K562 (cell line): ENCODE measurements at regions not wholly inside any gene's neighbourhood (a gene's known extent, or its start where the extent isn't known, plus 50 kb on each side); places are given as distances from the start of the nearest gene placed in this dataset.

Source experiments
- ATF3 ChIP-seq, 2 experiments: fragments of 450-650 bp in 1 of 2; sonication (generic) in 1 of 2; formaldehyde crosslinking in 1 of 2; IDR thresholded peaks in 1 of 2; conservative IDR thresholded peaks in 1 of 2; 2 replicates each; pipeline versions ENCODE4 v1.6.1 to v1.8.1; 2016 to 2023; ENCODE audit warnings: mild to moderate bottlenecking in 2 of 2, moderate library complexity in 2 of 2, inconsistent platforms in 1 of 2, missing genetic modification reagents in 1 of 2
- CTCF ChIP-seq, 3 experiments: IDR thresholded peaks in 2 of 3; conservative IDR thresholded peaks in 1 of 3; 2 replicates each; pipeline ENCODE4 v1.5.1; 2011 to 2012; ENCODE audit warnings: low read length in 3 of 3, mild to moderate bottlenecking in 3 of 3, control low read depth in 2 of 3, improper control_type of control experiment in 1 of 3, inconsistent platforms in 1 of 3, low read depth in 1 of 3, mixed read lengths in 1 of 3, moderate library complexity in 1 of 3; ENCODE audit not compliant: insufficient read depth in 2 of 3
- DMBX1 ChIP-seq: fragments of 250-450 bp; sonication (Bioruptor Pico); IDR thresholded peaks from 2 replicates; pipeline ENCODE4 v1.8.0; 2022; ENCODE audit warnings: inconsistent platforms, mild to moderate bottlenecking, moderate library complexity, borderline replicate concordance
- ELK3 ChIP-seq: fragments of 450-650 bp; formaldehyde crosslinking; IDR thresholded peaks from 2 replicates; pipeline ENCODE4 v1.4.0; 2020; ENCODE audit warnings: mild to moderate bottlenecking
- FOS ChIP-seq: IDR thresholded peaks from 3 replicates; pipeline ENCODE4 v1.6.1; 2011; ENCODE audit not compliant: insufficient read length; ENCODE audit errors: extremely low read depth
- JUND ChIP-seq, 2 experiments: IDR thresholded peaks; 2 replicates in 1 of 2; 3 replicates in 1 of 2; pipeline ENCODE4 v1.6.1; 2011; ENCODE audit warnings: borderline replicate concordance in 2 of 2, low read depth in 2 of 2, low read length in 2 of 2, improper control_type of control experiment in 1 of 2, missing biosample characterization in 1 of 2, missing genetic modification characterization in 1 of 2, missing genetic modification reagents in 1 of 2
- LCOR ChIP-seq: sonication (generic); formaldehyde crosslinking; IDR thresholded peaks from 2 replicates; pipeline ENCODE4 v1.8.0; 2022; ENCODE audit warnings: mild to moderate bottlenecking, missing genetic modification reagents
- PRDM10 ChIP-seq: fragments of 450-650 bp; IDR thresholded peaks from 2 replicates; pipeline ENCODE4 v1.6.1; 2018; ENCODE audit not compliant: partially characterized antibody
- RFX1 ChIP-seq: fragments of 450-650 bp; IDR thresholded peaks from 2 replicates; pipeline ENCODE4 v1.6.1; 2016; ENCODE audit warnings: mild to moderate bottlenecking, moderate library complexity
- SIX5 ChIP-seq, 2 experiments: IDR thresholded peaks; 2 replicates each; pipeline ENCODE4 v1.6.1; 2011; ENCODE audit warnings: low read length in 2 of 2, borderline replicate concordance in 1 of 2, low read depth in 1 of 2, mild to moderate bottlenecking in 1 of 2, moderate library complexity in 1 of 2; ENCODE audit not compliant: insufficient read depth in 1 of 2
- SMARCB1 ChIP-seq: IDR thresholded peaks from 2 replicates; pipeline ENCODE4 v1.6.1; 2011; ENCODE audit warnings: improper control_type of control experiment, low read depth; ENCODE audit not compliant: insufficient read length
- TAF1 ChIP-seq: IDR thresholded peaks from 2 replicates; pipeline ENCODE4 v1.6.1; 2011; ENCODE audit warnings: mild to moderate bottlenecking, low read length, moderate library complexity; ENCODE audit not compliant: insufficient read depth, control insufficient read depth, severe bottlenecking; ENCODE audit errors: extremely low read depth
- ZNF561 ChIP-seq: fragments of 450-650 bp; formaldehyde crosslinking; conservative IDR thresholded peaks from 2 replicates; pipeline ENCODE4 v1.4.0; 2020; ENCODE audit warnings: mild to moderate bottlenecking, moderate library complexity
- ZNF695 ChIP-seq: fragments of 450-650 bp; formaldehyde crosslinking; IDR thresholded peaks from 2 replicates; pipeline ENCODE4 v1.4.0; 2020; ENCODE audit warnings: mild to moderate bottlenecking, moderate library complexity

- no peak for TF ChIP-seq JUND (IDR thresholded peaks at IDR 0.05; ENCODE audit: borderline replicate concordance, low read depth, low read length)
- TF ChIP-seq JUND (tag; IDR thresholded peaks at IDR 0.05; ENCODE audit: borderline replicate concordance, low read depth, low read length): no peak
- TF ChIP-seq TAF1: no peak
- TF ChIP-seq RFX1: no peak
- TF ChIP-seq LCOR (CRISPR knock-in tag): no peak
- no peak for TF ChIP-seq ZNF561 (CRISPR knock-in tag)
- no peak for TF ChIP-seq FOS
- no peak for TF ChIP-seq DMBX1 (CRISPR knock-in tag)
- TF ChIP-seq ELK3 (CRISPR knock-in tag): no peak
- TF ChIP-seq ATF3 (IDR thresholded peaks at IDR 0.05): no peak
- TF ChIP-seq ATF3 (CRISPR knock-in tag; conservative IDR thresholded peaks at IDR 0.05): no peak
- no peak for TF ChIP-seq CTCF (IDR thresholded peaks at IDR 0.05 in 2 of 3, conservative IDR thresholded peaks at IDR 0.05 in 1 of 3; ENCODE audit: insufficient read depth in 2 of 3, low read depth in 1 of 3, low read length in 3 of 3)
- no peak for TF ChIP-seq SIX5 (IDR thresholded peaks at IDR 0.05; ENCODE audit: borderline replicate concordance in 1 of 2, insufficient read depth in 1 of 2, low read depth in 1 of 2, low read length in 2 of 2)
- no peak for TF ChIP-seq SMARCB1
- no peak for TF ChIP-seq ZNF695
- TF ChIP-seq PRDM10: no peak
Measured at GRCh38 chr1:87647430-87648177, 318.9 kb downstream of the LMO4 start.
